Esophagus muscularis mucosa (tissue), 4 donors: ENCODE measurements at regions not wholly inside any gene's neighbourhood (a gene's known extent, or its start where the extent isn't known, plus 50 kb on each side); places are given as distances from the start of the nearest gene placed in this dataset.

ENCODE experiments used
- DNase-seq: peaks from one replicate; pipeline ENCODE4 v3.0.0-alpha.2; 2017; ENCODE audit errors: extremely low spot score
- H3K27ac ChIP-seq, 4 donors: fragments of 200-600 bp; sonication (generic); replicated peaks in 1 of 4; 1 replicate in 3 of 4; 2 replicates in 1 of 4; pipeline ENCODE4 v1.5.1; 2016 to 2019; ENCODE audit warnings: mild to moderate bottlenecking in 1 of 4
- H3K27me3 ChIP-seq, 4 donors: fragments of 200-600 bp; sonication (generic); one replicate each; pipeline versions ENCODE4 v1.5.1 to v1.6.0; 2016 to 2019
- H3K36me3 ChIP-seq, 4 donors: fragments of 200-600 bp; sonication (generic); one replicate each; pipeline ENCODE4 v1.5.1; 2016 to 2019
- H3K4me1 ChIP-seq, 4 donors: fragments of 200-600 bp; sonication (generic); one replicate each; pipeline ENCODE4 v1.5.1; 2016 to 2019
- H3K4me3 ChIP-seq, 4 donors: fragments of 200-600 bp; sonication (generic); 1 replicate in 2 of 4; 2 replicates in 2 of 4; pipeline ENCODE4 v1.5.1; 2016 to 2019; ENCODE audit warnings: mild to moderate bottlenecking in 4 of 4, moderate library complexity in 1 of 4
- H3K9me3 ChIP-seq, 4 donors: fragments of 200-600 bp; sonication (generic); 1 replicate in 3 of 4; 2 replicates in 1 of 4; pipeline ENCODE4 v1.5.1; 2016 to 2019
- CTCF ChIP-seq, 3 experiments: fragments of 200-600 bp in 2 of 3; fragments of 450-650 bp in 1 of 3; sonication (generic) in 2 of 3; IDR thresholded peaks; one replicate each; pipeline ENCODE4 v1.5.1; 2017 to 2019; ENCODE audit warnings: antibody characterized with exemption in 3 of 3, mild to moderate bottlenecking in 2 of 3, moderate library complexity in 1 of 3
- EP300 ChIP-seq: sonication (generic); formaldehyde crosslinking; IDR thresholded peaks from one replicate; pipeline ENCODE4 v1.6.1; 2017; ENCODE audit warnings: antibody characterized with exemption
- POLR2A ChIP-seq: fragments of 450-650 bp; IDR thresholded peaks from one replicate; pipeline ENCODE4 v1.6.1; 2017; ENCODE audit warnings: antibody characterized with exemption, moderate library complexity, mild to moderate bottlenecking, low read depth
- POLR2AphosphoS5 ChIP-seq, 2 donors: sonication (generic); formaldehyde crosslinking; IDR thresholded peaks; one replicate each; pipeline ENCODE4 v1.6.1; 2017; ENCODE audit warnings: antibody characterized with exemption in 2 of 2
- WGBS: methylation state at CpG from one replicate; pipeline ENCODE4 v1.1.5; 2018; 5-methylcytosine and 5-hydroxymethylcytosine counted together
- intact Hi-C: fragments of 100-400 bp; cut with DNase I; formaldehyde crosslinking; loops from one replicate; pipeline ENCODE4 v1.15.1; 2023

GRCh38 chr17:68133346-68134045 is 98.0 kb downstream of the KPNA2 start:
- Histone ChIP-seq H3K9me3 (no peaks in the 10 kb centered on the region), H3K4me3 (no peak overlapping the region), H3K27ac (no peak overlapping the region), H3K27me3 (no peaks in the 10 kb centered on the region), H3K36me3 (peaks cover 19 to 46% (median 38%) of the 10 kb centered on the region in 4 donors), H3K4me1 (peaks cover 0 to 8% (median 3%) of the 10 kb centered on the region in 4 donors)
- intact Hi-C loops: no loop called here
- TF ChIP-seq CTCF (IDR thresholded peaks at IDR 0.05): no peak
- TF ChIP-seq EP300: no peak
- TF ChIP-seq POLR2AphosphoS5 (IDR thresholded peaks at IDR 0.05): no peak
- TF ChIP-seq POLR2A: no peak
- 71% methylated on average over 9 of the region's 11 CpGs for WGBS
- DNase-seq: no peak

GRCh38 chr17:68134046-68134637 is 98.6 kb downstream of the KPNA2 start:
- Histone ChIP-seq H3K36me3 (peaks cover 19 to 43% (median 33%) of the 10 kb centered on the region in 4 donors), H3K4me1 (peaks cover 0 to 8% (median 3%) of the 10 kb centered on the region in 4 donors), H3K27me3 (no peaks in the 10 kb centered on the region), H3K9me3 (no peaks in the 10 kb centered on the region), H3K4me3 (no peak overlapping the region), H3K27ac (no peak overlapping the region)
- DNase-seq: no peak
- no peak for TF ChIP-seq POLR2A
- no peak for TF ChIP-seq CTCF (IDR thresholded peaks at IDR 0.05)
- no peak for TF ChIP-seq POLR2AphosphoS5 (IDR thresholded peaks at IDR 0.05)
- no peak for TF ChIP-seq EP300
- intact Hi-C loops: no loop called here
- WGBS: 88% methylated on average over 9 of the region's 23 CpGs

DNA sequence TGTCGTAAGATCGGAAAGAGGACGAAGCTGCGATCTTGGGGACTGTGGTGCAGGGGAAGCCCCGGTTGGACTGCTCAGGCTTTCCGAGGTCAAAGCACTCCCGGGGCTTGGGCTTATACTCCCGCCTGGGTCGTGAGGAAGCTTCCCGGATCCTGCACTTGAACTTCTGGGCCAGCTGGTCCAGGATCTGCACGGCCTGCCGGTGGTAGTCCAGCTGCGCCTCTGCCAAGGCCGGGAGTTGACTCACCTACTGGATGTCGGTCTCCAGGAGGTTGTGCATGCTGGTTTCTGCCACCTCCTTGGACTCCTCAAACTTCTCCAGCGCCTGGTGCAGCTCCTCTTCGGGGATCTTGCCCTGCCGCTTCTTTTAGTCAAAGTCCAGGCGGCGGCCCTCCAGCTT is 99.2 kb downstream of the KPNA2 start:
- Histone ChIP-seq H3K4me3 (no peak overlapping the region), H3K4me1 (peaks cover 0 to 8% (median 3%) of the 10 kb centered on the region in 4 donors), H3K27ac (no peak overlapping the region), H3K36me3 (peaks cover 19 to 42% (median 33%) of the 10 kb centered on the region in 4 donors), H3K9me3 (no peaks in the 10 kb centered on the region), H3K27me3 (no peaks in the 10 kb centered on the region)
- 96% methylated on average over 16 of the region's 20 CpGs for WGBS
- intact Hi-C loops: no loop called here
- TF ChIP-seq EP300 (no peak), POLR2A (no peak), CTCF (IDR thresholded peaks at IDR 0.05) (no peak), POLR2AphosphoS5 (IDR thresholded peaks at IDR 0.05) (no peak)
- no peak for DNase-seq

DNA sequence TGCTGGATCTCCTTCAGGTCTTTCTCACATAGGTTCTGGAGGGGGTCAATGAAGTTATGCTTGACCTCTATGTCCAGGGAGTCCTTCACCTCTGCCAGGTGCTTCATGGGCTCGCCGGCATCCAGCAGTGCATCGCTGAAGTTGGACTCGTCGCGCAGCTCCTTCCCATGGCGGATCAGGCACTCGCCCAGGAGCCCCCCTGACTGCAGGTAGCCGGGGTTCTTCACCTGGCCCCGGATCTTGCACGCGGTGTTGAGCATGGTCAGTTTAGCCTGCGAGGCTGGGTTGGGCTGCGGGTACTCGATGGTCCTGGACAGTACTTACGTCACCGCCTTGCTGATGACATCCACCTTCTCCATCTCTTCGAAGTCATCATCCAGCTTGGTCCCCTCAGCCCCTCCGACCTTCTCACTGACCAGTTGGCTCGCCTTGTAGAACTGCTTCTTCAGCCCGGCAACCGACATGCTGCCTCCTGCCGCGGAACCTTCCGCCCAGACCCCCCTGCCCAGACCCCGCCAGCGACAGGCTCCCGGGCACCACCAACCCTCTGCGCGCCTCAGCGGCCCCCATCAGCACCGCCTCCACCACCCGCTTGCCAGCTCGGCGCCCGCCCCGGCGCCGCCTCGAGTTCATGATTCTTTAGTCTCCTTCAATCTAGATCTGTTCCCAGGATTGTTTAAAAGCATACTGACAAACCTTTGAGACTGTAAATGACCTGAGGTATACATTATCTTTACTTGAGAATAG is 99.8 kb downstream of the KPNA2 start:
- DNase-seq: no peak
- Histone ChIP-seq H3K9me3 (no peaks in the 10 kb centered on the region), H3K4me1 (peaks cover 0 to 8% (median 3%) of the 10 kb centered on the region in 4 donors), H3K4me3 (no peak overlapping the region), H3K27ac (no peak overlapping the region), H3K36me3 (peaks cover 19 to 36% (median 32%) of the 10 kb centered on the region in 4 donors), H3K27me3 (no peaks in the 10 kb centered on the region)
- intact Hi-C loops: no loop called here
- no peak for TF ChIP-seq POLR2AphosphoS5 (IDR thresholded peaks at IDR 0.05)
- TF ChIP-seq CTCF (IDR thresholded peaks at IDR 0.05): no peak
- no peak for TF ChIP-seq POLR2A
- 98% methylated on average over 32 of the region's 40 CpGs for WGBS
